ENCODE measurements at regions not wholly inside any gene's neighbourhood (a gene's known extent, or its start where the extent isn't known, plus 50 kb on each side); places are given as distances from the start of the nearest gene placed in this dataset.
"Not testable (repeated sequence)": the region's sequence is repeated elsewhere in the genome, so short reads cannot be mapped to it uniquely, and the experiment has no call there.

DNA sequence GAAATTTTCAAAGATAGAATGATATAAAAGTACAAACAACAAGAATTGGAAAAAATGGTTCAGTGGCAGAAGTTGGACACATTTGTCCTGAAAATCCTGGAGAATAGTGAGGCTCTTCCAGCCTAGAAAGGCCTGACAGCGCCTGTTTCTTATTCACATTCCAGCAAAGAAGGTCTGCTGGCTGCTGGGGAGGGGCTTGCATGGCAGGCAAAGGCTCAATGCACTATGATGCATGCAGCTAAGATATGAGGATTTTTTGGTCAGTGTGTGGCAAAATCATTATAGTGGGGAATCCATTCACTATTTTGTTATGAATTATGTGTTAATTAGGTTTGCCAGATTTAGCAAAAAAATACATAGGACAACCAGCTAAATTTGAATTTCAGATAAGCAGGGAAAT is 243.9 kb upstream of the SLC30A5 start:
- no peak for DNase-seq

DNA sequence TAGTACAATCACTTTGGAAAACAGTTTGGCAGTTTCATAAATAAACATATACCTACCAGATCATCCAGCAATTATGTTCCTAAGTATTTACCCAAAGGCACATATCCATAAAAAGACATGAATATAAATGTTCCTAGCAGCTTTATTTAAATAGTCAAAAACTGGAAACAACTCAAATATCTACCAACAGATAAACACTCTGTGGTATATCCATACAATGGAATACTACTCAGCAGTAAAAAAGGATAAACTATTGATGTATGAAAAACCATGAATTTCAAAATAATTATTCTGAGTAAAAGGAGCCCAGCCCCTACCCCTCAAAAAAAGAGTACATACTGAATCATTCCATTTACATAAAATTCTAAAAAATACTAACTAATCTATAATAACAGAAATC is 232.7 kb upstream of the SLC30A5 start:
- DNase-seq, result no peak

DNA sequence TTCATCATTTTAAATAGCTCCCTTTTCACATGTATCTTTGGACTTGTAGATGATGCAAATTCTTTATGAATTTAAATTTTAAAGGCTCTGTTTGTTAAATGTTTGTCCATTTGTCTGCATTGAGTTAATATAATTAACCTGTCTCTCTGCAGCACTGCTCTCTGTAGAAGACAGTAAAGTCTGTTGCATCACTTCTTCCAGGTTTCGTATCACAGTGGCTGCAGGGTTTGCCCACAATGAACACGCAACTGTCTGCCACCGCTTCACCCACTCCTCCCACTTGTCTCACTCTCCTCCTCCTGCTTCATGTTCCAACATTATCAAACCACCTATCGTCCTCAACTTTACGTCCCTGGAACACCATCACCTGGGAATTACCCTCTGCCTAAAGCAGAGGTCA is 231.3 kb upstream of the SLC30A5 start:
- DNase-seq, result no peak

DNA sequence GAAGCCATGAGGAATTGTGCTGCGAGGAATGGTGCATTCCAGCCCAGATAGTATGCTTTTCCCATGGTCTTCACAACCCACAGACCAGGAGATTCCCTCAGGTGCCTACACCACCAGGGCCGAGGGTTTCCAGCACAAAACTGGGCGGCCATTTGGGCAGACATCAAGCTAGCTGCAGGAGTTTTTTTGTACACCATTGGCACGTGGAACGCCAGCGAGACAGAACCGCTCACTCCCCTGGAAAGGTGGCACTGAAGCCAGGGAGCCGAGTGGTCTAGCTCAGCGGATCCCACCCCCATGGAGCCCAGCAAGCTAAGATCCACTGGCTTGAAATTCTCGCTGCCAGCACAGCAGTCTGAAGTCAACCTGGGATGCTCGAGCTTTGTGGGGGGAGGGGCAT is 228.6 kb upstream of the SLC30A5 start:
- DNase-seq, result not testable (repeated sequence)

DNA sequence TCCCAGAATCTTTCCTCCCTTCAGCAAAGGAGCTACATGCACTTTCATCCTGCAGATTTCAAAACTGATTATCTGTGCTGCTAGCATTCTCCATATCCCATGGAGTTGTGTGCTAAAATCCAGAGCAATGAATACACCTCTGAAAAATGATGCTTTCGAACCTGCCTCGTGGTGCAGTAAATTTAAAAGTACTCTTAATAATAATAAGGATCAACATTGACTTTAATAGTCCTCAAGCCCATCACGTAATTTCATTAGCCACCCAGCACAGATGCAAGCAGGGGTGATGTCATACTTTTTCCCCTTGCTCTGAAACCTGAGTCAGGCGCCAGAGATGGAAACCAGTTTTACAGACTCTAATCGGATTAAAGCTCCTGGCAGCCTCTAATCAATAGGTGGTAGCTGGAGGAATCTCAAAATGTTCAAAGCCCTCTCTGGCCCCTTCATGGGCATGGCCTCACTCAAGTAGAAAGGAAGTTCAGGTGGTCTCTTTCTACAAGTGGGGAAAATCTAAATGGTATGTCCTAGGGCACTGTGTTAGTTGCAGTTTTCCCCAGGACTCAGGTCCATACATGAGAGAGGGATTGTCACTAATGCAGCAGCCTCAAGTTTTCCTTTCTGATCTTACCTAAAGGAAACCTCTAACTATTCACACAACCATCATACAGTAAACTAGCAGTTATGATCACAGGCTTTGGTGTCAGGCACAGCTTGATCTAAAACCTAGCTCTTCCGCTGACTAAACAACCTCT is 221.6 kb upstream of the SLC30A5 start:
- no peak for DNase-seq

DNA sequence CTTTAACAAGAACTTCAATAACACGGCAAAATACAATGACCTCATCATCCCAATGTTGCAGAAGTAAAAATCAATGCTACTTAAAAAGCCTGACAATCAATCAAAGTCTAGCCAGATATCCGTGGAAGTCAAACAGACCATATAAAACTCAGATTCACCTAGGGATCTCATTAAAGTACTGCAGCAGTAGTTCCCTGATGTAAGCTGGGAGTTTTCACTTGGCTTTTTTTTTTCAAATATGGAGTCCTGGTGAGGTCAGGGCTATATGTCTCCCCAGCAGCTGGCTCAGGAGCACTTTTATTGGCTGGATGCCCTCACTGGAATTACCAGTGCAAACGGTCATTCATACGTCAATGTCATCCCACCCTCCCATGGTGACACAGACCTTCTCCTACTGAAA is 220.6 kb upstream of the SLC30A5 start:
- DNase-seq, result no peak

DNA sequence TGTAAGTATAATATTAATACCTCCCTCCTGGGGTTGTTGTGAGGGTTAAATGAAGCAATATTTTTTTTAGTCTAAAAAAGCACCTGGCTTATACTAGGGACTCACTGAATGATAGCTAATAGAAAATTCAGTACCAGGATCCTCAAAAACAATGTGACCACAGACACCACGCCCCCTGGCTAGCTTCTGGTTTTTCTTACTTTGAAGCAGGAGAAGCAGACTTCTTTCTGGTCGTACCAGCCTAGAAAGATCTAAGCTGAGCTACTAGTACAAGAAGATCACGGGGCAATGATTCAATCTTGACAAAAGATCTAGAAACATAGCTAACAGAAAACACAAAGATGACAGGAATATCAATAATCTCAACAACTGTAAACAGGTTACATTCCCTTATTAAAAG is 218.5 kb upstream of the SLC30A5 start:
- no peak for DNase-seq

DNA sequence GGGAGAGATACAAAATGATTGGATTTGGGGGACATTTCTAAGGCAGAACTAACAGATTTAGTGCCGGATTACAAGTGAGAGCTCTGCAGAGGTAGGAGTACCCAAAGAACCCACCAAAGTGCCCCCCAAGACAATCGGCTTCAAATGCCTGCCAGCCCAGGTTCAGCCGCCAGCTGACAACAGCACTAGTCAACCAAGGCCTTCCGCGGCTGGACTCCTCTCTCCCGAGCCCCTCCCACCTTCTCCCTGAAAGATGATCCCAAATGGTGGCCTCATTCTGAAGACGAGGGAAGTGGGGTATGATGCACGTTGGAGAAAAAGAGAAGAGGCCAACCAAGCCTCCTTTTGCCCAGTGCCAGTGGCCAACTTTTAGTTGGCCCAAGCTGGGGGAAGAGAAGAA is 210.4 kb upstream of the SLC30A5 start:
- no peak for DNase-seq

DNA sequence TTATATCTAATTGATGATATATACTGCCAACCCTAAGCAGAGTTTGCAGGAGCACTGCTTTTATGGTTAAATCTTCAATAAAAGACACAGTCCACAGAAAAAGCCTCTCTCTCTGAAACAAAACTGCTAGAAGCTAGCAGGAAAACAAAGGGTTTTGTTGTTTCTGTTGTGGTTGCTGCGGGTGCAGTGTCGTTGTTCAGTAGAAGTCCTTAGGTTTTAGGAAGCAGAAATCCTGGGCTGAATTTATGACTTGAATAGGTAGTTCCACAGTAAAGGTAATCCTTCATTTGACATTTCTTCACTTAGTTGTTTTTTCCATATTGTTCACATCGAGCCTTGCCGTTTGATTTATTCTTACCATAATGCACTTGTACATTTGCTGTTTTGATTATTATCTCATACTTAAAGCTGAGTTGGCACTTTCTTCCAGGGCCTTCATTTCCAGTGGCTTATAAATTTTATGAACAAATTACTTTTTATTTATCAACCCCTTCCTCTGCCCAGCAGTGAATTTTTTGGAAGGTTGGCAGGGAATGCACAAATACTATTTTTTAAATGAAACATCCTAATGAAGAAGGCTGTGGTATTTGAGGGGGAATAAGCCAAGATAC is 209.6 kb upstream of the SLC30A5 start:
- no peak for DNase-seq

DNA sequence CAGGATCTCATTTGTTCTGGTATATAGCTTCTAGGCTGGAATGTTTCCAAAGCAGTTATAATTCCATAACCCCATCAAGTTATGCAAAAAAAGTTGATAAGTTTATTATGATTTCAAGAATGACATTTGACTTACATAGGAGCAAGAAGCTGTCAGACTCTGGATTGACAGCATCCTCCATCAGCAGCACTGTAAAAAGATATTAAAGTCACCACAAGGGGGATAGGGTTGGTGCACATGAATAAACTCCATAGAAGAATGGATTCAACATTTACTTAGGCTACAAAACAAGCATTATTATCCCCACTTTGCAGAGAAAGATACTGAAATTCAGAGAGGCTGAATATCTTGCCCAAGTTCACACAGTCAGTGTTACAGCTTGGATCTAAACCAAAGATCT is 208.9 kb upstream of the SLC30A5 start:
- no peak for DNase-seq

DNA sequence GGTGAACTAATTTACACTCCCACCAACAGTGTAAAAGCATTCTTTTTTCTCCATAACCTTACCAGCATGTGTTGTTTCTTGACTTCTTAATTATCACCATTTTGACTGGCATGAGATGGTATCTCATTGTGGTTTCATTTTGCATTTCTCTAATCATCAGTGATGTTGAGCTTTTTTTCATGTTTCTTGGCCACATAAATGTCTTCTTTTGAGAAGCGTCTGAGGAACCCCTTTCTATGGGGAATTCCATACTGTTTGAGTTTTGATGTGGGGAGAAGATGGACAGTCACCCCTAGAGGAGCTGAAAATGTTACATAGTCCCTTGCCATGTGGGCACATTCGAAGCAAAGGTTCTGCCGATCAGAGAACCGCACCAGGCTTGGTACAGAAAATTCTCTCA is 207.0 kb upstream of the SLC30A5 start:
- no peak for DNase-seq

DNA sequence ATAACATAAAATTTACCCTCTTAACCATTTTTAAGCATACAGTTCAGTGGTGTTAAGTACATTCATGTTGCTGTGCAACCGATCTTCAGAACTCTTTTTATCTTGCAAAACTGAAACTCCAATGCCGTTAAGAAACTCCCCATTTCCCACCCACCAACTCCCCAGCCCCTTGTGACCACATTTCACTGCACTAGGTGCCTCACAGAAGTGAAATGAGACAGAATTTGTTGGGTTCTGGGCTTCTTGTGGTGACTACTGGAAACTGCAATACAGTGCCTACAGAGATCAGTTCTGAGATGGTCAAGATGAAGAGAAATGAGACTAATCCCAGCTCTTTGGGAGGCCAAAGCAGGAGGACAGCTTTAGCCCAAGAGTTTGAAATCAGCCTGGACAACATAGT is 202.1 kb upstream of the SLC30A5 start:
- no peak for DNase-seq

DNA sequence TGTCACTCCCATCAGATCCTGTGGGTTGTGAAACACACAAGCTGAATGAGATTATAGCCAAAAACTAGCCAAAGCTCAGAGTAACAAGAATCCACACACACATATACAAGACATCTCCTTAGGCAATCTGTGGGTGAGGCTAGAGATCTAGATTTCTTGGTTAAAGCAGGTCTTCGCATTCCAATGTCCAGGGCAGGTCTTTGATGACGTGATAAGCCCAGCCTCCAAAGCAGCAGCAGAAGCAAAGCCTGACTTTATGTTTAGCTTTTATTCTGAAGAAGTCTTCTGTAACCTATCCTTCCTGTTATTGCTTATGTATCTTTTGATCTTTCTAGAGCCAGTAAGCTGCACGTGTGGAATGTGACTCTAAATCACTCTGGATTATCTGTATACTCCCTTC is 199.1 kb upstream of the SLC30A5 start:
- DNase-seq, result no peak

DNA sequence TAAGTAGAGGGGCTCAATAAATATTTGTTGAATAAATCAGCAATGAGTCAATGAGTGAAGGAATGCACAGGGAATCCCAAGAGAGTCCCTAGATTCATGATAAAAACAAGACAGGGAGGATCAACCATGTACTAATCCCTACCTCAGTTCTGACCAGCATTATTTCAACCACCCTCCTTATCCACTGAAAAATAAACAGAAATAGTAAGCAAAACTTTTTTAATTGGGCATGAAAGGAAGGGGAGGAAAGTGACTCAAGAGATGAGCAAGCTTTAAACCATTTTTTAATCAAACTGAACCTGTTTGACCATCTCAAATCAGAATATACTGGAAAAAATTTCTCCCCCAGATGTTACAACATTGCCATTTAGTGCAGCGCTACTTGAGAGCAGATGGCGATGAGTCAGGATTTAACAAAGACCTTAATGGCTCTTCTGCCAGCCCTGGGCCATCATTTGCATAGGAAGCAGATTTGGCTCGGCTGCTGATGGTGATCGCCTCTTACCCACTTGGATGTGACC is 194.8 kb upstream of the SLC30A5 start:
- no peak for DNase-seq

DNA sequence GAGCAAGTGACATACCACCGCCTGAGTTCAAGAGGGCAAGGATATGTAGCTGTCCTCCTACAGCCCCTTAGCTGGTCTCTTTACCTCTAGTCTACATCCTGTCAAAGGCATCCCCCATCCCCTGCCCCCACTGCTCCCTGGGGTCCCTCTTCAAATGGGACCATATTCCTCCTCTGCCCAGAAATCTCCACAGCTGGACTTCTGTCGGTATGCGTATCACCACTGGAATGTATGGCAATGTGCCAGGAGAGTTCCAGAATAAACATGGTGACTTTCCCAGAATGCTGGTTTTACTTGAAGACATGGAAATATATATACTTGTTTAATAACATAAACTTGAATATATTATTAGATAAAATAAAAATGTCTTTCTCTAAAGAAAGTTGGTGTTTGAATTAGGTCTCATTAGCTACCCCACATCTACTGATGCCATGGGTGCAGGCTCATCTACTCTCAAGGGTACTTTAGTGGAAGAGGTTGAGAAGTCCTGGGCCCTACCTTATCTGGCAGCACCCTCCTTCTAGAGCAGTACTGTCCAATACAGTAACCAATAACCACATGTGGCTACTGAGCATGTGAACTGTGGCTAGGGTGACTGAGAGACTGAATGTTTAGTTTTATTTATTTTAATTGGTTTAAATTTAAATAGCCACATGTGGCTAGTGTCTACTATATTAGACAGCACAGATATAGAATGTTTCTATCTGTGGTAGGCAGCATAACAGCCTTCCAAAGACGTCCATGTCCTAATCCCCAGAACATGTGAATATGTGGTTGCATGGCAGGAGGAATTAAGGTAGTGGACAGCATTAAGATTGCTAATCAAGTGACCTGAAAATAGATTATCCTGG is 181.7 kb upstream of the SLC30A5 start:
- no peak for DNase-seq

DNA sequence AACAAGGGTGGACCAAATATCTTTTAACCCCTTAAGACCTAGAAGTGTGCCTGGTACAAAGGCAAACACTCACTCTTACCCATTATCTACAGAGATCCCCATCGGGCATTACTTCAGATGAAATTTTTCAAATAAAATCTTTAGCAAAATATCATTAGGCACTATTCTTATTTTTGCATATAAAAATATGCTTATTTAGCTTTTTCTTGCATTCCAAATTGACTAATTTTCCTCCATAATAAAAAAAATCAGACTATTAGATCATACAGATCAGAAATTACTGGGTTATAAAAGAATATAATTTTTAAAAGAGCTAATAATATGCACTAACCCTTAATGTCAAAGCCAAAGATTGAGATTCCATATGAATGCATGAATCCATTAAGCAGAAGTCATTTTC is 178.7 kb upstream of the SLC30A5 start:
- DNase-seq, result no peak

DNA sequence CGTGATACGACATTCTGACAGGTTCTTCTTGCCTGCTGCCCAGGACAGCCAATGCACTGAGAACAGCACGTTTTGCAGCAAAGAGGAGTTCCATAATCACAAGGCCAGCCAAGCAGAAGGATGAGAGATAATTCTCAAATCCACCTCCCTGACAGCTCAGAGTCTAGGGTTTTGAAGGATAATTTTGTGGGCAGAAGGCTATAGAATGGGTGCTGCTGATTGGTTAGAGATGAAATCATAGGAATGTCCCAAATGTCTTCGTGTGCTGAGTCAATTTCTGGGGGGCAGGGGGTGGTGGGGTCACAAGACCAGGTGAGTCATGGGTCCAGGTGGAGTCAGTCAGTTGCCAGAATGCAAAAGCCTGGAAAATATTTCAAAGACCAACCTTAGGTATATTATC is 175.5 kb upstream of the SLC30A5 start:
- no peak for DNase-seq

DNA sequence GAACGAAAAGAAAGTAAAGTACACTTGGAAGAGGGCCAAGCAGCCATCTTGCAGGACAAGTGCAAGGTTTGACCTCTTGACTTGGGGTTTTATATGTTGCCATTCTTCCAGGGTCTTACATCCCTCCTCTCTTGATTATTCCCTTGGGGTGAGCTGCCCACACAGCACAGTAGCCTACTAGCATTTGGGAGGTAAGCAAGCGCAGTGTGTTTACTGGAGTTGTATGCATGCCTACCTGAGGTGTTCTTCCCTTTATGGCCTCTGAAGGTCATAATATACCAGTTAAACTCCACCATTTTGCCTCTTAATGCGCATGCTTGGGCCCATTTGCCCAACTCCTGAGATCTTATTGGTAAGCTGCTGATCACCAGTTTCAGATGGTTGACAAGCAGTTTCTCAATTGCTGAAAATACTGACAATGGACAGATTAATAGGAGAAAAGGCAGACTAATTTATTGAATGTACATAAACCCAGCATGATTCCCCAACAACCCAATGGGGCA is 173.8 kb upstream of the SLC30A5 start:
- no peak for DNase-seq

DNA sequence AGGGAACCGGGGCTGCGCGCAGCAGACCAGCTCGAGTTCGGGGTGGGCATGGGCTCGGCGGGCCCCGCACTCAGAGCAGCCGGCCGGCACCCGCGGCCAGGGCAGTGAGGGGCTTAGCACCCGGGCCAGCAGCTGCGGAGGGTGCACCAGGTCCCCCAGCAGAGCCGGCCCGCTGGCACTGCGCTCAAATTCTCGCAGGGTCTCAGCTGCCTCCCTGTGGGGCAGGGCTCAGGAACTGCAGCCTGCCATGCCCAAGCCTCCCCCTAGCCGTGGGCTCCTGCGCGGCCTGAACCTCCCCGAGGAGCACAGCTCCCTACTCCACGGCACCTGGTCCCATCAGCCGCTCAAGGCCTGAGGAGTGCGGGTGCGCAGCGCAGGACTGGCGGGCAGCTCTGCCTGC is 172.9 kb upstream of the SLC30A5 start:
- no peak for DNase-seq

DNA sequence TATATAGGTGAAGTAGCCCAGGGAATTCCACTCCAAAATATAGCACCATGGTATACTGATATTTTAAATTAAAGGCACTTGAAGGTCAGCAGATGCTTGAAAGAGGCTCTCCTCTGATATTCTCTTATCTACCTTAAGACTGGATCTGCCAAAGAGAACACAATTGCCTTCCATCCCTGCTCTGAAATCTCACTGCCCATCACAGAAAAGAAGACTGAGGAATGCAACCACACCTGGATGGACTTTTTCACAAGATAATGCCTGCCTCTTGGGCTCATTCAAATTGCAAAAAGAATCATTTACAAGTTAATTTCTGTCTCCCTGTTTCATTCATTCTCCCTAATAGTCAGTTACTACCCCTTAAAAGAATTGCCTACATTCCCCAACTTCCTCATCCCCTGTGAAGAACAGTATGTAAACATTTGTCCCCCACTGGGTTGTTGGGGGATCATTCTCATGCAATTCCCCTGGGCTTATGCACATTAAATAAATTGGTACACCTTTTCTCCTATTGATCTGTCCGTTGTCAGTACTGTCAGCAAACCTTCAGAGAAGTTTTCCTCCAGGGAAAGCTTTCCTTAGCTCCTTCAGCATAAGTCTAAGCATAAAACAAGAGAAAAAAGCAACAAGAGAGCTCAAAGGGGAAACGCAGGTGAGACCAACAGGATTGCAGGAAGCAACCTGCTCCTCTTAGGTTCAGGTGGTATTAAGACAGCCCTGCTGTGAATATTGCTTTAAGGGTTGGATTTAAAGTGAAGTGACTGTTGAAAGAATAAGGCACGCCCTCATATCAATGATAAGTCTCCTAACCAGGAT is 171.4 kb upstream of the SLC30A5 start:
- DNase-seq, result no peak

DNA sequence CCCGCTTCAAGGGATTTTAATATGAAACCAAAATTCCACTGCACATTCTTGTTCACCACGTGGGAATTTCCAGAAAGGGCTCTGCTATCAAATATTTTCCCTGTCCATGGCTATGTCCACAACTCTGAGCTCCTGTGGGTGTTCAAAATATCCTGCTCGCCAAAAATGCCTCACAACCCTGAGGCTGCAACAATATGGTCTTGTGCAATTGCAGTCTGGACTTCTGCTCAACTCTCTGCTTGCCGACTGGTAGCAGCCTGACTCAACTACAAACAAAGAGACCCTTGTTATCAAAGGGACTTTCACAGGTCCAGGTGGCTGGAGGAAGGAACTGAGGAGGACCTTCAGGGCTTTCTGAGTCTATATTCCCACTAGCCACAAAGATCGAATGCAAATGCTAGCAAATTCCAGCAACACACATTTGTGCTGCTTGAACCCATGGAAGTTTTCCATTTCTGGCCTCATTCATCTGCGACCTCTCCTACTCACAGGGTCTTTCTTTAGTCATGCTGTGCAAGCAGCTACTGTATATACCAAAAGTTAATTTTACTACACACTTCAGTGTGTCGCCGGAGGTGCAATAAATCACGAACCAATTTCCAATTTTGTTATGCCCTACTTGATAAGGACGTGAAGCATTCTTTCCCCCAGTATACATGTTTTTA is 169.2 kb upstream of the SLC30A5 start:
- no peak for DNase-seq
